Esophagus squamous epithelium (tissue), 4 donors: ENCODE measurements at regions not wholly inside any gene's neighbourhood (a gene's known extent, or its start where the extent isn't known, plus 50 kb on each side); places are given as distances from the start of the nearest gene placed in this dataset.
"Not testable (repeated sequence)": the region's sequence is repeated elsewhere in the genome, so short reads cannot be mapped to it uniquely, and the experiment has no call there.

Source experiments
- CTCF ChIP-seq, 6 experiments: fragments of 450-650 bp in 4 of 6; fragments of 200-600 bp in 2 of 6; sonication (generic) in 2 of 6; IDR thresholded peaks; one replicate each; pipeline ENCODE4 v1.5.1; 2016 to 2019; ENCODE audit warnings: antibody characterized with exemption in 6 of 6, mild to moderate bottlenecking in 4 of 6, moderate library complexity in 4 of 6
- POLR2A ChIP-seq, 4 donors: fragments of 450-650 bp; IDR thresholded peaks; one replicate each; pipeline ENCODE4 v1.6.1; 2017; ENCODE audit warnings: antibody characterized with exemption in 4 of 4, mild to moderate bottlenecking in 4 of 4, moderate library complexity in 3 of 4

GRCh38 chr17:15802917-15803316, 70.8 kb downstream of the TBC1D26 start:
- not testable (repeated sequence) for TF ChIP-seq CTCF, POLR2A (IDR thresholded peaks at IDR 0.05)
